ENCODE measurements at regions not wholly inside any gene's neighbourhood (a gene's known extent, or its start where the extent isn't known, plus 50 kb on each side); places are given as distances from the start of the nearest gene placed in this dataset.

DNA sequence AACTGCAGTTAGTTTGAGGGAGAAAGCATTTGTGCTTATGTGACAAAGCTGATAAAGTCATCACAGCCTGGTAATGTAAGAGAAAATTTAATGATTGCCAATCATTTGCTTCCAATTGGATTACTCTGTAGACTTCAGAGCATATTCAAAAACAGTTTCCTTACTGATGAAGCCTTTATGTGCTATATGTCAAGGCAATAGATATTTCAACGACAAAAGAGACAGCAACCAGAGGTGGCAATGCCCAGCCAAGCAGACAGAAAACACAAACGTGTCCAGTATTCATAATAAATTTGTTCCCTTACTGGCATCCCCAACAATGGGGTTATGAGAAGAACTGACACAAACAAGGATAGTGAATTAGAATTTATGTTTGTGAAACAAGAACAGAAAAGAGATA, 1840.3 kb upstream of the PCDH7 start:
- Histone ChIP-seq H3K9me3 (ENCODE audit: low read depth, low read length) (no peaks in the 10 kb centered on the region), H3K4me1 (ENCODE audit: insufficient read depth, low read length) (no peaks in the 10 kb centered on the region), H4K20me1 (ENCODE audit: insufficient read depth, low read length) (no peaks in the 10 kb centered on the region), H3K4me3 (ENCODE audit: insufficient read depth, low read length) (no peak overlapping the region), H2AFZ (ENCODE audit: low read length) (no peak overlapping the region), H3K4me2 (ENCODE audit: insufficient read depth, low read length) (no peak overlapping the region), H3K36me3 (ENCODE audit: insufficient read depth, low read length) (no peaks in the 10 kb centered on the region), H3K79me2 (ENCODE audit: insufficient read depth, low read length) (no peaks in the 10 kb centered on the region), H3K27ac (ENCODE audit: low read depth, low read length) (no peak overlapping the region), H3K27me3 (ENCODE audit: insufficient read depth, low read length) (no peaks in the 10 kb centered on the region)
- TF ChIP-seq, protein P1, sequence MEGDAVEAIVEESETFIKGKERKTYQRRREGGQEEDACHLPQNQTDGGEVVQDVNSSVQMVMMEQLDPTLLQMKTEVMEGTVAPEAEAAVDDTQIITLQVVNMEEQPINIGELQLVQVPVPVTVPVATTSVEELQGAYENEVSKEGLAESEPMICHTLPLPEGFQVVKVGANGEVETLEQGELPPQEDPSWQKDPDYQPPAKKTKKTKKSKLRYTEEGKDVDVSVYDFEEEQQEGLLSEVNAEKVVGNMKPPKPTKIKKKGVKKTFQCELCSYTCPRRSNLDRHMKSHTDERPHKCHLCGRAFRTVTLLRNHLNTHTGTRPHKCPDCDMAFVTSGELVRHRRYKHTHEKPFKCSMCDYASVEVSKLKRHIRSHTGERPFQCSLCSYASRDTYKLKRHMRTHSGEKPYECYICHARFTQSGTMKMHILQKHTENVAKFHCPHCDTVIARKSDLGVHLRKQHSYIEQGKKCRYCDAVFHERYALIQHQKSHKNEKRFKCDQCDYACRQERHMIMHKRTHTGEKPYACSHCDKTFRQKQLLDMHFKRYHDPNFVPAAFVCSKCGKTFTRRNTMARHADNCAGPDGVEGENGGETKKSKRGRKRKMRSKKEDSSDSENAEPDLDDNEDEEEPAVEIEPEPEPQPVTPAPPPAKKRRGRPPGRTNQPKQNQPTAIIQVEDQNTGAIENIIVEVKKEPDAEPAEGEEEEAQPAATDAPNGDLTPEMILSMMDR (IDR thresholded peaks at IDR 0.05; ENCODE audit: extremely low read depth, low read depth, low read length) = no peak
- DNase-seq (ENCODE audit: insufficient read length, low spot score, missing footprints) = no peak

DNA sequence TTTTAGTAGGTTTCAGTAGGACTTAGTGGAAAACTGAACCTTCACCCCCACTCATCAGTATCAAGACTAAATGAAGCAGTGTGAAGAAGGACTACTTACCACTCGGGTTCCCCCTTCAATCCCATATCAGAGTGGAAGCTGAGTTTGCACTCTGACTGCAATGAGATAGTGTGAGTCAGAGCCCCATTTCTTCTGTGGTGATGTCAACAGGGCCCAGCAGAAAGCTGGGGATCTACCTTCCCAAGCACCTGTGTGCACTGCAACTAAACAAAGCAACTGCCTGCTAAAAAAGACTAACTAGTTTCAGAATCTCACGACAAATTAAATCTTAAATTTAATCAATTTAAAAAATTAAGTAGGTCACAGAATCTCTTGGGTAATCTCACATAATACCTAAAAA, 1837.0 kb upstream of the PCDH7 start:
- no peaks in the 10 kb centered on the region for H3K9me3 ChIP-seq (ENCODE audit: low read depth, low read length)
- H3K79me2 ChIP-seq (ENCODE audit: insufficient read depth, low read length) = no peaks in the 10 kb centered on the region
- TF ChIP-seq, protein P1 (IDR thresholded peaks at IDR 0.05; ENCODE audit: extremely low read depth, low read depth, low read length) = no peak
- DNase-seq (ENCODE audit: insufficient read length, low spot score, missing footprints) = no peak
- no peaks in the 10 kb centered on the region for H3K36me3 ChIP-seq (ENCODE audit: insufficient read depth, low read length)
- H3K4me1 ChIP-seq (ENCODE audit: insufficient read depth, low read length) = no peaks in the 10 kb centered on the region
- no peaks in the 10 kb centered on the region for H4K20me1 ChIP-seq (ENCODE audit: insufficient read depth, low read length)
- no peak overlapping the region for H2AFZ ChIP-seq (ENCODE audit: low read length)
- H3K4me2 ChIP-seq (ENCODE audit: insufficient read depth, low read length) = no peak overlapping the region
- H3K27me3 ChIP-seq (ENCODE audit: insufficient read depth, low read length) = no peaks in the 10 kb centered on the region
- no peak overlapping the region for H3K27ac ChIP-seq (ENCODE audit: low read depth, low read length)
- no peak overlapping the region for H3K4me3 ChIP-seq (ENCODE audit: insufficient read depth, low read length)

DNA sequence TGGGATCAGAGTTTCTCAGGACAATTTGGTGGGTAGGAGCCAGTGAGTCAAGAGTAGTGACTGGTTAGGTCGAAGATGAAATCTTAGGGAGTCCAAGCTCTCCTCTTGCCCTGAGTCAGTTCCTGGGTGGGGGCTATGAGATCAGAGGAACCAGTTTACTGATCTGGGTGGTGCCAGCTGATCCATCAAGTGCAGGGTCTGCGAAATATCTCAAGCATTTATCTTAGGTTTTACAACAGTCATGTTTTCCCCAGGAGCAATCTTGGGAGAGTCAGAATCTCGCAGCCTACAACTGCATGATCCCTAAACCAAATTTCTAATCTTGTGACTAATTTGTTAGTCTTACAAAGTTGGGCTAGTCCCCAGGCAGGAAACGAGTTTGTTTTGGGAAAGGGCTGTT, 1833.2 kb upstream of the PCDH7 start:
- no peak overlapping the region for H3K27ac ChIP-seq (ENCODE audit: low read depth, low read length)
- no peak overlapping the region for H2AFZ ChIP-seq (ENCODE audit: low read length)
- H3K27me3 ChIP-seq (ENCODE audit: insufficient read depth, low read length) = no peaks in the 10 kb centered on the region
- H3K4me1 ChIP-seq (ENCODE audit: insufficient read depth, low read length) = no peaks in the 10 kb centered on the region
- H3K9me3 ChIP-seq (ENCODE audit: low read depth, low read length) = no peaks in the 10 kb centered on the region
- TF ChIP-seq, protein P1 (IDR thresholded peaks at IDR 0.05; ENCODE audit: extremely low read depth, low read depth, low read length) = no peak
- no peaks in the 10 kb centered on the region for H3K79me2 ChIP-seq (ENCODE audit: insufficient read depth, low read length)
- no peaks in the 10 kb centered on the region for H3K36me3 ChIP-seq (ENCODE audit: insufficient read depth, low read length)
- no peaks in the 10 kb centered on the region for H4K20me1 ChIP-seq (ENCODE audit: insufficient read depth, low read length)
- no peak for DNase-seq (ENCODE audit: insufficient read length, low spot score, missing footprints)
- H3K4me3 ChIP-seq (ENCODE audit: insufficient read depth, low read length) = no peak overlapping the region
- no peak overlapping the region for H3K4me2 ChIP-seq (ENCODE audit: insufficient read depth, low read length)

DNA sequence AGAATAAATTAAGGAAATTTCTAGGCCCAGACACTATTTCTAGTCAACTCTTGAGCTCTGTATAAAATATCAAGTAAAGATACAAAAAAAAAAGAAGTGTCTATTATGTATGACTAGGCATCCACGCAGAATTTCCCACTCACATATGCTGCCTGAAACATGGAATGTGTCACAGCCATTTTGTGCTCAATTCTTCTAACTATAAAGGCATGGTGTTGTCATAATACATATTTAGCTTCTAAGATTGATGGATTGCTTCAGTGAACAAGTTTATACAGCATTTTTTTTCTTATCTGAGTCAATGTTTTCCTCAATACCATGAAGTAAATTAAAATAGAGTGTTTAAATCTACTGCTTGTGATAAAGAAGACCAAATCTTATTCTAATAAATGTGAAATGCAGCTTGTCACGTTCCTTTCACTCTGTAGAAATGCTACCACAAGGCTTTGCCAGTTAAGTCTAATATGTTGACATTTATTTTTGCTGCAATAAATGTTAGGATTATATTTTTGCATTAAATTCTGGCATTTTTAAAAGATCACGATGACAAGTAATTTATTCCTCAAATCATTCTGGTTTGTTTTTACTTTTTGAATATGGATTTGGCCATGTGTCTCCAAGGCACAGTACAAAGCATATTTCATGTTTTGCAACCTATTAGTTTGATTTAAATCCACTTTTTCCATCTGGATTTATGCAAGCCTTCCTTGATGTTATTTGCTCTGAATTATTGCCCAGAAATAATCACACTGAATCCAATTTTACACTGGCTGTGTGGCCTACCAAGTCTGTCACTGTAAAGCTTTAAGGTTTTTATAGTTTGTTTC, 1829.0 kb upstream of the PCDH7 start:
- Histone ChIP-seq H3K27ac (ENCODE audit: low read depth, low read length) (no peak overlapping the region), H3K9me3 (ENCODE audit: low read depth, low read length) (no peaks in the 10 kb centered on the region), H3K79me2 (ENCODE audit: insufficient read depth, low read length) (no peaks in the 10 kb centered on the region), H3K4me1 (ENCODE audit: insufficient read depth, low read length) (no peaks in the 10 kb centered on the region), H3K36me3 (ENCODE audit: insufficient read depth, low read length) (no peaks in the 10 kb centered on the region), H3K4me3 (ENCODE audit: insufficient read depth, low read length) (no peak overlapping the region), H2AFZ (ENCODE audit: low read length) (no peak overlapping the region), H4K20me1 (ENCODE audit: insufficient read depth, low read length) (no peaks in the 10 kb centered on the region), H3K4me2 (ENCODE audit: insufficient read depth, low read length) (no peak overlapping the region), H3K27me3 (ENCODE audit: insufficient read depth, low read length) (no peaks in the 10 kb centered on the region)
- TF ChIP-seq, protein P1 (IDR thresholded peaks at IDR 0.05; ENCODE audit: extremely low read depth, low read depth, low read length) = no peak
- no peak for DNase-seq (ENCODE audit: insufficient read length, low spot score, missing footprints)
